Activated CD8-positive, alpha-beta memory T cell treated with anti-CD3 and anti-CD28 coated beads for 24 hours (primary cell): ENCODE measurements at regions not wholly inside any gene's neighbourhood (a gene's known extent, or its start where the extent isn't known, plus 50 kb on each side); places are given as distances from the start of the nearest gene placed in this dataset.
"Not testable (repeated sequence)": the region's sequence is repeated elsewhere in the genome, so short reads cannot be mapped to it uniquely, and the experiment has no call there.

Experiments used
- DNase-seq: peaks from one replicate; pipeline ENCODE4 v3.0.0-alpha.2; 2020

DNA sequence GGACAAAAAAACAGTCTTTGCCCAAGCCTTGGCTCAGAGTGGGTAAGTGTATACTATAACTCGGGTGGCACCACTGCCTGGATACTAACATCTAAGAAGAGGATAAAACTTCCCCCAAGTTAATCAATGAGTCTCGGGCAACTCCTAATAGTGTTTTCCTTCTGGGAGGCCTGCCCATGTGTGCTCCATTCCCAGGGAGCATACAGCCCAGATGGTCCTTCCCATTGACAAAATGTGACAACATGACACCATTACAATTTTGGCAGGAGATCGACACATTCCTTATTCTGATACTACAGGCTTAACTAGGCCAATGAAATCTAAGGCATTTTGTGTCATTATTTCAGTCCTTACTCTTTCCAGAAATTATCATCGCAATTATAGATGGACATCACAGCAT is 52.7 kb upstream of the CRIM1 start:
- no peak for DNase-seq

- DNase-seq, result no peak
These were observed 53.7 kb upstream of the CRIM1 start for GRCh38 chr2:36301843-36302242.

DNA sequence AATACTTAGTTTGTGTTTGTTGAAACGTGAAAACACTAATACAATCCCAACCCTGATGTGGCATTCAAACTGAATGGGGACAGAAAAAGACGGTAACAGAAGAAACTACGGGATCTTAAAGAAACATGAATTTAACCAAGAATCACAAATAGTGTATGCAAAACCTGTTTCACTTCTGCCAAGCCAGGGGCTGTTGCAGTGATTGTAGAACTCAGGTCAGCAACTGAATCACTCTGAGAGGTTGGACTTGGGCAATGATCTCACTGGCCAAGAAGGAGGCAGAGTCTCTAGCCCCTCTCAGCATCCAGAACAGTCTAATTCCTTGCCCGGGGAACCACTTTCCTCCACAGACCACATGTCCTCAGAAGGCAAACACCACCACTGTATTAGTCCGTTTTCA is 54.9 kb upstream of the CRIM1 start:
- no peak for DNase-seq

DNA sequence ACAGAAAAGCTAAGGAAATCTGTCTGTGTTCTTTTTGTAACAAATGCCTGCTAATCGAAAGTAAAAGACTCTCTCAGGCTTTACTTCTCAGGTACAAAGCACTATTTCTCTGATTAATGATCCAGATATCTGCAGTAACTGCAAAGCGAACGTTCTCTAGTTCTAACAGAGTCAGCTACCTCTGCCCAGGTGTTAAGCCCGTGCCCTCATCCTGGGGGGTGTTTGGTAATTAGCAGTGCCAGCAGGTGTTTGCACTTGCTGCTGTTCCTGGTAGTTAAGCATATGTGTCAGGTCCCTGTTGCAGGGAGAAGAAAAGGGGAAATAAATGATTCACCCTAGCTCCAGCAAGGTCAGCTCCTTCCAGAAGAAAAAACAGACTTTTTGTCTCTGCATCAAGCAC is 58.8 kb upstream of the CRIM1 start:
- no peak for DNase-seq

DNA sequence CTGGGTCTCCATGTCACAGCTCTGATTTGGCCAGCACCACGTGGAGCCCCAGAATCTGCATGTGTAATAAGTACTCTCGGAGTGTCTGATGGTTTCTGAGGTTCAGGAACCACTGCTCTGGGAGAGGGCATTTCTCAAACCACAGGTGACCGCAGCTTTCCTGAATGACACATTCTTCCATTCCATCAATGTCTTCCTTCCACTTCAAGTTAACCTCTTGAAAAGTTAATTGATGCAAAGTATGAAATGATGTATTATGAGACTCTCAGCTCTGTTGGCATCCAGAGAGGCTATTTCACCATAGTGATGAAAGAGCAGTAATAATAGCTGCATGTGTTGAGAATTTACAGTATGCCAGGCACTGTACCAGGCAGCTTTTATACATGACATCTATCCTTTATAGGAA is 61.3 kb upstream of the CRIM1 start:
- DNase-seq, result no peak

DNA sequence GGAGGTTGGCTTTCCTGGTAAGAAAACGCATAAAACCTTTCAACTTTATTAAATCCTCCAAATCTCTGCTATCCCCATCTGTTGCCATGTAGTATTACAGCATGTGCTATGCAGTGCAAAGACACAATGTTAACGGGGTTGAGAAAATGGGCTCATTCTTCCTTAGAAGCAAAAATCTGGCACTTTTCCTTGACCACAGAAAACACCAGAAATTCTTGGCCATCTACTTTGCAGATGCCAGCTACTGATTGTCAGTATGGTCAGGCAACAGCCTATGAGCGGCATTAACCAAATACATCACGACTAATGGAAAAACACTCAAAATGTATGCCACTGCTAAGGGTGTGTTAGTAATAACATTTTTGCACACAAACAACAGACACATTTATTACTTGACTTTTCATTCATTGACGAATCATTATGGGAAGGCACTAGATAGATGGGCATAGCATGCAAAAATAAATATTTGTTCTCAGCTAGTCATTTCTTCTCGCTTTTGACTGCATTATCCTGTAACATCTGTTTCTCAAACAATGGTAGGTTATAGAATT is 65.2 kb upstream of the CRIM1 start:
- DNase-seq, result no peak

DNA sequence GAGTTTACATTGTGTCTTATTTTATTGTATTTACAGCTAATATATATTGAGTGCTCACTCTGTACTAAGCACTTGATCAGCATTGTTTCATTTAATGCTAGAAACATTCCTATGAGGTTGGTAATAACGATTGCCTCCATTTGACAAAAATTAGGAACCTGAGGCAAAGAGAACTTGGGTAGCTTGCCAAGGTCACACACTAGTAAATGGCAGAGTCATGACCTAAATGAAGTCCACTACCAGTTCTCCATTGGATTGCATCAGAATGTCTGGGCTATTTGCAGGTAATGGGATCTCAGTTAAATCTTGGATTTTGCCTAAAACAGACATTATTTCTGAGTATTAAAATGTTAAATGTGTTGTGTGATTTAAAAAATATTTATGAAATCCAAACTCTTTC is 65.8 kb upstream of the CRIM1 start:
- DNase-seq, result no peak

DNA sequence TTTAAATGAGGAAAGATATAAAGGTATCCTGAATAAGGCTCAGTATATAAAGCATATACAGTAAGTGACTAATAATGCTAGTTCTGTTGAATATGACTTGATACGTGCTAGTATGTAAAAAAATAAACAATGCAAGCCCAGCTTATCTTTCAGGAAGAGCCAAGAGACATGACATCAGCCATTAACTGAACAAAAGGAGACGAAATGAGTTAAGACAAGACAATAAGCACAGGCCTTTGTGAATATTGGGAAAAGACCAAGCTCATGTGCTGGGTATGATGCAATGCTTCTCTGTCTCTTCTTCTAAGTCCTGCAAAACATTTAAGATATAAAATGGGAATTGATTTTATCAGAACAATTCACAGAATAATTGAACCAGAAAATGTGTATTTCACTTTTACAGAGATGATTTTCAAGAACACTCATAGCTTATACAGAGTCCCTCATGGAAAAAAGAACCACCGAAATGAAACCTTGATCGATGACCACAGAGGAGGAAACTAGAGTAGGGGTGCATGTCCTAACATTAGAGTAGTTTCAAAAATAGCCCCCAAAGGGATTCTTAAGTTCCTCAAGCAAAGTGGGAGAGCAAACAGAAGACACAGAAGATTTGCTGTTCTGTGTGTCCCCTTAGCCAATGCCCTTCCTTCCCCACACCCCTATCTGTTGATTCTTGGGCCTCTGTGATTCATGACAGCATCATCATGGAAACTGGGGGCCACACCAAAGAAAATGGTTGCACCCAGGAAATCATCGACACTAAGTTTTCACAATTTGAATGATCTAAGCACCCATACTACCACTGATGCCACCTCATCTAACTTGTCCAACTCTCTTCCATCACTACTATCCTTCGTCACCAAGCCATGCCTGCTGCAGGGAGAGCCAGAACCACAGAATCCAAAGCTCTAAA is 68.0 kb upstream of the CRIM1 start:
- no peak for DNase-seq

DNA sequence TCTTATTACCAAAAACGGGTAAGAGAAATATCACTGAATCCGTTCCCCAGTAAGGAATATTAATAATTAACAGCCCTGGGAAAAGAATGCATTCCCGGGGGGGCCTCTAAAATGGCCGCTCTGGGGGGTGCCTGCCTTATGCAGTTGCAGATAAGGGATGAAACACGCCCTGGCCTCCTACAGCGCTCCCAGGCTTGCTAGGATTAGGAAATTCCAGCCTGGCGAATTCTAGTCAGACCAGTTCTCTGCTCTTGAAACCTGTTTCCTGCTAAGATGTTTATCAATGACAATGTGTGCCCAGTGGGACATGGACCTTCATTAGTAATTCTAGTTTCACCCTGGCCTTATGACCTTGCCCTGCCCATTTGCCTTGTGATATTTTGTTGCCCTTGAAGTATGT is 76.1 kb upstream of the CRIM1 start:
- not testable (repeated sequence) for DNase-seq

DNA sequence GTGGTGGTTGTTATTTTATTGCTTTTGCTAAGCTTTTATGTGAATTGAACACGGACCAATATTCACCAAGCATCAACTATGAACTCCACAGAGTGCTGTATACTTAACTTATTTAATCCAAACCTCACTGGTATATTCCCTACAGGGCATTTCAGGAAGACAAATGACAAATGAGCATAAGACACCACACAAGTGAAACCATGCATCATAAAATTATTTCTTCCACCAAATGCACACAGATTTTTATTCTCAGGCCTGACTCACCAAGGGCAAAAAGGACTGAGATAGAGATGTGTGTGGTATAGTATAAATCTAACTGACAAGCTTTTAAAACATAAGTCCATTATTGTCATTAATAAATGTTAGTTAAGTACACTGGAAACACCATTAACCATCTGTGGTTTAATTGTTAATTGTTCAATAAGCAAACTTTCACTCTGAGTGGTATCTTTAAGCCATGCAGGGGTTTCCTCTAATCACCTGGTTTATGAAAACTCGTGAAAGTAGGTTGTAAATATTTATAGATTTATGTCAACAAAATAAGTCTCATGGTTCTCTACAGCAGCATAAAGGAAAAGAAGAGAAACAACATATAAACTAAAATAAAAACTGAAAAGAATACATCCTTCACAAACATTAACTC is 77.6 kb upstream of the CRIM1 start:
- DNase-seq, result no peak

- no peak for DNase-seq
These were observed 78.3 kb upstream of the CRIM1 start for GRCh38 chr2:36277146-36277808.

GRCh38 chr2:36271266-36271665 is 84.3 kb upstream of the CRIM1 start:
- DNase-seq, result no peak

DNA sequence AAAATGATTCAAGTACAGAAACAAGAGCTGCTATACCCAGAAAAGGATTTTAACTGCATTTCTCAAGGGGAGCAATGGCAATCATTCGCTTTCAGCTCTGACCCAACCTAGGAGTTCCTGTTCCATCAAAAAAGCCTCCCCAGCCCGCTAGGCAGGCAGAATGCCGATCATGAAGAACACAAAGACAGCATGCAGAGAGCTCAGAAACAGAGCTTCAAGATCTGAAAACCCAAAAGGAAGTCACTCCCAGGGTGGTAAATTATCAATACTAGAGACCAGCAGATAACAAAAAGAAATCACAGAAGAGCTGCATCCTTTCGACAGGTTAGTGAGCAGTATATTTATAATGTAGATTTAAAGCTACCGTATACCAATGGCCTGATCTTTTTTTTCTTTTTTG is 84.8 kb upstream of the CRIM1 start:
- DNase-seq, result no peak

DNA sequence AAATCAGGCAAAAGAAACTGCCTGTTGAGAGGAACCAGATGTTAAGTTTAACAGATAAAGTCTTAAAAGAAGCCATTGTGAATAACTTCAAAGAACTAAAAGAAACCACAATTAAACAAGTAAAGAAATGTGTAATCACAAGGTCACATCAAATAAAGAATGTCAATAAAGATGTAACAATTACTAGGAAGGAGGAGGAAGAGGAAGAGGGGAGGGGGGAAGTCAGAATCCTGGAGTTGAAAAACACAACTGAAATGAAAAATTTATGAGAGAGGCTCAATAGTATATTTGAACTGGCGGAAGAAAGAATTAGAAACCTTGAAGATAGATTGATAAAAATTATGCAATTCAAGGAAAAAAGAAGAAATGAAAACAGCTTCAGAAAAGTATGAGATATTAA is 88.4 kb upstream of the CRIM1 start:
- DNase-seq, result no peak

- no peak for DNase-seq
These were observed 88.9 kb upstream of the CRIM1 start for GRCh38 chr2:36266536-36267121.

GRCh38 chr2:36262581-36262980 is 93.0 kb upstream of the CRIM1 start:
- DNase-seq, result no peak

DNA sequence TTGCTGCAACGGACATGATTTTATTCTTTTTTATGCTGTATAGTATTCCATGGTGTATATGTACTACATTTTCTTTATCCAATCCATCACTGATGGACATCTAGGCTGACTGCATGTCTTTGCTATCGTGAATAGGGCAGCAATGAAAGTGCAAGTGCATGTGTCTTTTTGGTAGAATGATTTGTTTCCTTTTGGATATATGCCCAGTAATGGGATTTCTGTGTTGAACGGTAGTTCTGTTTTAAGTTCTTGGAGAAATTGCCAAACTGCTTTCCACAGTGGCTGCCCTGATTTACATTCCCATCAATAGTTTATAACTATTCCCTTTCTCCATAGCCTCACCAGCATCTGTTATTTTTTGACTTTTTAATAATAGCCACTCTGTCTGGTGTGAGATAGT is 99.7 kb upstream of the CRIM1 start:
- no peak for DNase-seq

DNA sequence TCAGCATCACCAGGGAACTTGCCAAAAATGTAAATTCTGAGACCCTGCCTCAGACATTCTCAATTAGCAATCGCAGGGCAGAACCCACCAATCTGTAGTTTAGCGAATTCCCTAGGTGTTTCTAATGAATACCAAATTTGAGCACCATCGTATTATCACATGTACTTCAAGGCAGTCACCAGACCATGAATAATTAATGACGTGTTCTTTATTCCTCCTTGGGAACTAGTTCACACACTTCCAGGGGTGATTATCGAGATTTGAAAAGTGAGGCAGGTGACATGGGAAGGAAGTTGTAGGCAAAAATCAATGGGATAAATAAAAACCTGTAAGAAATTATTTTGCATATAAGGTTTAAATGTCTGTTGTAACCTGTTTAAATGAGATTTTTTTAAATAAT is 102.5 kb upstream of the CRIM1 start:
- no peak for DNase-seq

- DNase-seq, result no peak
These were observed 109.1 kb upstream of the CRIM1 start for GRCh38 chr2:36246320-36246990.

- DNase-seq, result no peak
These were observed 109.9 kb upstream of the CRIM1 start for GRCh38 chr2:36245651-36246050.

- DNase-seq, result no peak
These were observed 117.5 kb upstream of the CRIM1 start for GRCh38 chr2:36238106-36238505.

GRCh38 chr2:36235882-36236281 is 119.7 kb upstream of the CRIM1 start:
- no peak for DNase-seq

- DNase-seq, result no peak
These were observed 120.2 kb upstream of the CRIM1 start for GRCh38 chr2:36235426-36235825.
